Natural killer cell (primary cell): ENCODE measurements at regions not wholly inside any gene's neighbourhood (a gene's known extent, or its start where the extent isn't known, plus 50 kb on each side); places are given as distances from the start of the nearest gene placed in this dataset.

Experiments used
- ATAC-seq, 3 donors: fragments of 150-1000 bp in 2 of 3; fragments of 200-7000 bp in 1 of 3; cut with Tn5 transposase; 1 replicate in 1 of 3; 2 replicates in 2 of 3; pipeline ENCODE4 v1.10.0; 2021; ENCODE audit warnings: mild to moderate bottlenecking in 2 of 3, moderate library complexity in 2 of 3
- DNase-seq, 2 donors: peaks; one replicate each; pipeline versions ENCODE4 v3.0.0 to v3.0.0-alpha.2; 2013 to 2021; ENCODE audit warnings: mixed read lengths in 1 of 2
- H3K27ac ChIP-seq: one replicate; pipeline ENCODE4 v1.5.1; 2013; ENCODE audit warnings: mild to moderate bottlenecking, low read length
- H3K27me3 ChIP-seq: one replicate; pipeline ENCODE4 v1.6.1; 2013; ENCODE audit warnings: low read length; ENCODE audit not compliant: control insufficient read depth, insufficient read depth
- H3K36me3 ChIP-seq: one replicate; pipeline ENCODE4 v1.6.1; 2013; ENCODE audit warnings: low read length; ENCODE audit not compliant: control insufficient read depth, insufficient read depth
- H3K4me1 ChIP-seq: one replicate; pipeline ENCODE4 v1.6.1; 2013; ENCODE audit warnings: low read length; ENCODE audit not compliant: control insufficient read depth, insufficient read depth
- H3K4me3 ChIP-seq: one replicate; pipeline ENCODE4 v1.5.1; 2013; ENCODE audit warnings: low read length
- H3K9me3 ChIP-seq: one replicate; pipeline ENCODE4 v1.6.1; 2013; ENCODE audit warnings: low read length; ENCODE audit not compliant: control insufficient read depth, insufficient read depth
- H3K27ac Mint-ChIP-seq, 2 donors: one replicate each; pipeline ENCODE4 v1.8.0; 2022; ENCODE audit warnings: mild to moderate bottlenecking in 2 of 2, mixed read lengths in 2 of 2, moderate library complexity in 1 of 2
- H3K27me3 Mint-ChIP-seq, 2 donors: one replicate each; pipeline ENCODE4 v1.8.0; 2022; ENCODE audit warnings: low read depth in 2 of 2, mixed read lengths in 2 of 2
- H3K36me3 Mint-ChIP-seq: one replicate; pipeline ENCODE4 v1.8.0; 2022; ENCODE audit warnings: mixed read lengths
- H3K4me1 Mint-ChIP-seq, 2 donors: one replicate each; pipeline ENCODE4 v1.8.0; 2022; ENCODE audit warnings: mixed read lengths in 2 of 2
- H3K4me3 Mint-ChIP-seq: one replicate; pipeline ENCODE4 v1.8.0; 2022; ENCODE audit warnings: mild to moderate bottlenecking, moderate library complexity, mixed read lengths
- H3K9me3 Mint-ChIP-seq, 2 donors: one replicate each; pipeline ENCODE4 v1.8.0; 2022; ENCODE audit warnings: mixed read lengths in 2 of 2
- CTCF ChIP-seq: fragments of 200-600 bp; IDR thresholded peaks from one replicate; pipeline ENCODE4 v1.8.0; 2022; ENCODE audit warnings: antibody characterized with exemption
- WGBS: methylation state at CpG from one replicate; pipeline ENCODE4 v1.1.7; 2013; ENCODE audit warnings: missing lambda C conversion rate; ENCODE audit not compliant: insufficient coverage; 5-methylcytosine and 5-hydroxymethylcytosine counted together
- intact Hi-C: fragments of 100-400 bp; cut with micrococcal nuclease; formaldehyde crosslinking; loops from one replicate; pipeline ENCODE4 v1.14.2; 2022

GRCh38 chr1:82598812-82599211, 798.1 kb downstream of the ADGRL2 start:
- Histone ChIP-seq H3K27ac (no peak overlapping the region), H3K9me3 (no peaks in the 10 kb centered on the region), H3K27me3 (no peaks in the 10 kb centered on the region), H3K36me3 (no peaks in the 10 kb centered on the region), H3K4me3 (no peak overlapping the region), H3K4me1 (no peaks in the 10 kb centered on the region)
- Mint-ChIP-seq H3K27ac (no peak overlapping the region), H3K9me3 (peaks cover 3 to 5% of the 10 kb centered on the region in 2 donors), H3K4me3 (no peak overlapping the region), H3K27me3 (no peaks in the 10 kb centered on the region), H3K4me1 (peaks cover 5 to 7% of the 10 kb centered on the region in 2 donors), H3K36me3 (no peaks in the 10 kb centered on the region)
- DNase-seq (no peak), ATAC-seq (no peak)
- intact Hi-C loops, result no loop called here
- no peak for TF ChIP-seq CTCF

DNA sequence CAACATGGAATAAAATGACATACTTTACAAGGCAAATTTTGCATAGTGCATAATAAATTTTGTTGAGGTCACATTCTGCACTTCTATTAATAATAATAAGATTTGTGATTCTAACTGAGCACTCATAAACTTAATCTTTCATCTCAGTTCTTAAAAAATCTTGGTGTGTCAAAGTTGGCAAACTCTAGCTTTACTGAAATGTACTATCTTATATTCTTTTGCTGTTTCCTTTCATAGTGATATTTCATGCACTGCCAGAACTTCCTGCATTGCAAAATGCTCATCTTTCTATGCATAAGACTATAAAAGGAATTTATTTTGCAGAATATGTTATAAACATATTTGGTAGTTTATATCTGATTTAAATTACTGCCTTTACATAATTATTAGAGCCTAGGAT, 797.6 kb downstream of the ADGRL2 start:
- TF ChIP-seq CTCF, result no peak
- Histone ChIP-seq H3K4me3 (no peak overlapping the region), H3K4me1 (no peaks in the 10 kb centered on the region), H3K27me3 (no peaks in the 10 kb centered on the region), H3K9me3 (no peaks in the 10 kb centered on the region), H3K36me3 (no peaks in the 10 kb centered on the region), H3K27ac (no peak overlapping the region)
- Mint-ChIP-seq H3K4me3 (no peak overlapping the region), H3K9me3 (peaks cover 3 to 5% of the 10 kb centered on the region in 2 donors), H3K36me3 (no peaks in the 10 kb centered on the region), H3K27ac (no peak overlapping the region), H3K4me1 (peaks cover 5 to 7% of the 10 kb centered on the region in 2 donors), H3K27me3 (no peaks in the 10 kb centered on the region)
- intact Hi-C loops, result no loop called here
- ATAC-seq (no peak), DNase-seq (no peak)

DNA sequence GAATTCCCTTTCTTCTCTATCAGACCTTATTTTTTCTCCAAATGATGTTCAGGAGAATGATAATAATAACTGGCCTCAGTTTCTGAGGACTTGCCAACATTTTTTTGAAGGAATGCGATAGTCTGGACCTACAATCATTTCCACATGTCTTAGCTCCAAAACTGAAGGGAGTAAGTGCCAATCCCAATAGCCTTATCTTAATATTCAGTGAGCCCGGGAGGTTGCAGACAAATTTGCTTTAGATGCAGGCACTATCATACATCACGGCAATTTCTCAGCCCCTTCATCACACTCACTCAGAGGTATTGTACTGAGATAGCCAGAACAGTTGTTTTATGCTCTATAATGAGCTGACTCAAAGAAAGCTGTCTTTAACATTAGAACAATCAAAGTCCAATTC, 796.9 kb downstream of the ADGRL2 start:
- ATAC-seq (no peak), DNase-seq (no peak)
- Histone ChIP-seq H3K36me3 (no peaks in the 10 kb centered on the region), H3K4me1 (no peaks in the 10 kb centered on the region), H3K4me3 (no peak overlapping the region), H3K9me3 (no peaks in the 10 kb centered on the region), H3K27ac (no peak overlapping the region), H3K27me3 (no peaks in the 10 kb centered on the region)
- Mint-ChIP-seq H3K9me3 (peaks cover 3 to 5% of the 10 kb centered on the region in 2 donors), H3K4me3 (no peak overlapping the region), H3K27ac (no peak overlapping the region), H3K36me3 (no peaks in the 10 kb centered on the region), H3K4me1 (peaks cover 5 to 7% of the 10 kb centered on the region in 2 donors), H3K27me3 (no peaks in the 10 kb centered on the region)
- WGBS, result 90% methylated on average over 3 of the region's 3 CpGs
- intact Hi-C loops, result no loop called here
- no peak for TF ChIP-seq CTCF

GRCh38 chr1:82597141-82597540, 796.4 kb downstream of the ADGRL2 start:
- Histone ChIP-seq H3K4me3 (no peak overlapping the region), H3K36me3 (no peaks in the 10 kb centered on the region), H3K4me1 (no peaks in the 10 kb centered on the region), H3K9me3 (no peaks in the 10 kb centered on the region), H3K27ac (no peak overlapping the region), H3K27me3 (no peaks in the 10 kb centered on the region)
- ATAC-seq (no peak), DNase-seq (no peak)
- Mint-ChIP-seq H3K27ac (no peak overlapping the region), H3K27me3 (no peaks in the 10 kb centered on the region), H3K4me3 (no peak overlapping the region), H3K9me3 (peaks cover 3 to 5% of the 10 kb centered on the region in 2 donors), H3K36me3 (no peaks in the 10 kb centered on the region), H3K4me1 (peaks cover 5 to 7% of the 10 kb centered on the region in 2 donors)
- intact Hi-C loops, result no loop called here
- TF ChIP-seq CTCF, result no peak
- WGBS, result 88% methylated on average over 1 of the region's 1 CpG
